LNCaP clone FGC (cell line): ENCODE measurements at regions not wholly inside any gene's neighbourhood (a gene's known extent, or its start where the extent isn't known, plus 50 kb on each side); places are given as distances from the start of the nearest gene placed in this dataset.

Experiments
- DNase-seq: peaks from one replicate; pipeline ENCODE4 v3.0.0-alpha.2; 2011; ENCODE audit warnings: low read depth
- H3K4me3 ChIP-seq: 2 replicates; pipeline ENCODE4 v1.5.1; 2011; ENCODE audit warnings: mild to moderate bottlenecking, low read depth, low read length, control low read depth
- TF ChIP-seq, protein P1 (sequence below): IDR thresholded peaks from 2 replicates; pipeline ENCODE4 v1.5.1; 2012; ENCODE audit warnings: mild to moderate bottlenecking; ENCODE audit not compliant: control insufficient read depth, insufficient read depth; ENCODE audit errors: extremely low read depth

DNA sequence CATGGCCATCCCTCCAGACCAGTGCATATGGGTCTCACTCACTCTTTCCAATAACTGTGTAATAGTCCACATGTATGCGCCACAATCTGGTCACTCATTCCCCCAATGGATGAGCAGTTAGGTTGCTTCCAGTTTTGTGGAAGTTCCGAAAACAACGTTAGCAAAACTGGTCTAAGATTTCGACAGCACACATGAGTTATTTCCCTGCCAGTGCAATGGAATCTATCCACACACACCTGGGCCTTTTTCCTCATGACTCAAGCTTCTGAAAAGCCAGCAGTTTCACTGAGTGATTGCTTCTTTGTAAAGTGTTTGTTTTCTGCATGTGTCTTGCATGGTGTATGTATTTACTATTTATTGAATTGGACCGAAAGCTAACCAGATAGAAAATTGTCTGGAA, 58.8 kb upstream of the FHIP2A start:
- TF ChIP-seq, protein P1, sequence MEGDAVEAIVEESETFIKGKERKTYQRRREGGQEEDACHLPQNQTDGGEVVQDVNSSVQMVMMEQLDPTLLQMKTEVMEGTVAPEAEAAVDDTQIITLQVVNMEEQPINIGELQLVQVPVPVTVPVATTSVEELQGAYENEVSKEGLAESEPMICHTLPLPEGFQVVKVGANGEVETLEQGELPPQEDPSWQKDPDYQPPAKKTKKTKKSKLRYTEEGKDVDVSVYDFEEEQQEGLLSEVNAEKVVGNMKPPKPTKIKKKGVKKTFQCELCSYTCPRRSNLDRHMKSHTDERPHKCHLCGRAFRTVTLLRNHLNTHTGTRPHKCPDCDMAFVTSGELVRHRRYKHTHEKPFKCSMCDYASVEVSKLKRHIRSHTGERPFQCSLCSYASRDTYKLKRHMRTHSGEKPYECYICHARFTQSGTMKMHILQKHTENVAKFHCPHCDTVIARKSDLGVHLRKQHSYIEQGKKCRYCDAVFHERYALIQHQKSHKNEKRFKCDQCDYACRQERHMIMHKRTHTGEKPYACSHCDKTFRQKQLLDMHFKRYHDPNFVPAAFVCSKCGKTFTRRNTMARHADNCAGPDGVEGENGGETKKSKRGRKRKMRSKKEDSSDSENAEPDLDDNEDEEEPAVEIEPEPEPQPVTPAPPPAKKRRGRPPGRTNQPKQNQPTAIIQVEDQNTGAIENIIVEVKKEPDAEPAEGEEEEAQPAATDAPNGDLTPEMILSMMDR = no peak
- DNase-seq = no peak
- no peak overlapping the region for H3K4me3 ChIP-seq

DNA sequence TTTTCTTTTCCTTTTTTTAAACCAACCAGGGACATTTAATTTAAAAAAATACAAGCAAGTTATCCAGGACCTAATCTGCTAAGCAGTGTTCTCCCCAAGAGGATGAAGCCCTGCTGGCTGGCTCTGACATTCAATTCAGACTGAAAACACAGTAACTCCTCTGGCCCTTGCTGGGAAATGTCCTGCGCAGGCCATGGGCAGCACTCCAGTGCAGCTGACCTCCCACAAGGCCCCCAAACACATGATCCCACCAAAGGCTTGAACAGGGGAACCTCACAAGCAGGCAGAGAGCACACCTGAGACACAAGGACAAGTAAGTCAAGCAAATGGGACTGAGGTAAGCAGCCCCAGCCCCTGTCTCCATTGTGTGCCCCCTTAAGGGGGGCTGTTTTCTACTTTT, 56.9 kb upstream of the FHIP2A start:
- DNase-seq = no peak
- H3K4me3 ChIP-seq = no peak overlapping the region
- TF ChIP-seq, protein P1 = no peak

DNA sequence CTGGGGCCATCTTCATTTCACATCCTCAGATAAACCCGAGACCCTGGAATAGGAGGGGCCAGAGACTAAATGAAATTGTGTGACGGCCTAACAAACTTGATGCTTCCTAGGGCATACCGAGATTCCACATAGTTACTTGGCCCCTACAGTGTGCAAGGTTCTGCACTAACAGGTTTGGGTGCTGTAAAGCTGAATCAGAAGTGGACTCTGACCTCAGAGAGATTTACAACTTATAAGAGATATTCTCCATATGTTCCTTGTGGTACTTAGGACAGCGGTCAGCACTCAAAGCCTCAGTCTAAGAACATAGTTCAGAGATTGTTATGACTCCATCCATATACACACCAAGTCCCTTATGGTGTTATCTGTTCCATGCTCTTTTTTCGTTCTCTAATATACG, 55.1 kb upstream of the FHIP2A start:
- DNase-seq = no peak
- no peak overlapping the region for H3K4me3 ChIP-seq
- TF ChIP-seq, protein P1 = no peak

DNA sequence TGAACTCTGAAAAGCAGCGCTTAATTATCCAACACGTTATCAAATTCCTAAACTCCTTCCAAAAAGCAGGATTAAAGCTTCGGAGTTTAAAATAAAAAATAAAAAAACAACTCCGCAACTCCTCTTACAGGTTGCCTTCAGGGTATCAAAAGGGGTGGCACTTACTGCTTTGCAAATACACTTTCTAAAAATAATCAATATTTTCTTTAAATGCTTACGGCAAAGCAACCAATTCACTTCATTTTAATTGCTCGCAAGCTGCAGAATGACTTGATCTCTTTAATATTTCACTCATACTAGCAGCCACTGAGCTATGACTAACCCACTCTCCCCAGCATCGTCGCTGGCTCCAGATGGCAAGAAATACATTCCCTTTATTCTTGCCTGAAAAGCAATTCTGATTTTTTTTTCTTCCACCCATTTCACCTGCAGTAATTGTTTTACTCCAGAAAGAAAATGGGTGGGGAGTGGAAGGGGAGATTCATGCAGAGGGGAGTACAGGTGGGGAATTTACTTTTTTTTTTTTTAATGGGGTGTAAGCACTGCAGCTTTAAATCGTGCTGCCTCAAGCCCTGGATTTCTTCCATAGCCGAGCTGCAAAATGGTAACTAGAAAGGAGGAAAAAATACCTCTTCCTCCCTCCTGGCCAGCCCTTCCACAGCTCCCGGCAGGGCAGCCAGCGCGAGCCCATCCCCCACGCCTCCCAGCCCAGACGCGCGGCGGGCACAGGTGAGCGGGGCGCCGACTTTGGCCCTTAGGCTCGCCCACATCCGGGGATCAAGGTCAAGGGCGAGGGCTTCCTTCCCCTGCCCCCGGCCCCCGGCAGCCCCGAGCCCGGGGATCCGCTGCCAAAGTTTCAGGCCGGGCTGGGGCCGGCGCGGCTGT, 54.2 kb upstream of the FHIP2A start:
- no peak for DNase-seq
- TF ChIP-seq, protein P1 = no peak
- peak overlapping the region; percentile 52 for H3K4me3 ChIP-seq

DNA sequence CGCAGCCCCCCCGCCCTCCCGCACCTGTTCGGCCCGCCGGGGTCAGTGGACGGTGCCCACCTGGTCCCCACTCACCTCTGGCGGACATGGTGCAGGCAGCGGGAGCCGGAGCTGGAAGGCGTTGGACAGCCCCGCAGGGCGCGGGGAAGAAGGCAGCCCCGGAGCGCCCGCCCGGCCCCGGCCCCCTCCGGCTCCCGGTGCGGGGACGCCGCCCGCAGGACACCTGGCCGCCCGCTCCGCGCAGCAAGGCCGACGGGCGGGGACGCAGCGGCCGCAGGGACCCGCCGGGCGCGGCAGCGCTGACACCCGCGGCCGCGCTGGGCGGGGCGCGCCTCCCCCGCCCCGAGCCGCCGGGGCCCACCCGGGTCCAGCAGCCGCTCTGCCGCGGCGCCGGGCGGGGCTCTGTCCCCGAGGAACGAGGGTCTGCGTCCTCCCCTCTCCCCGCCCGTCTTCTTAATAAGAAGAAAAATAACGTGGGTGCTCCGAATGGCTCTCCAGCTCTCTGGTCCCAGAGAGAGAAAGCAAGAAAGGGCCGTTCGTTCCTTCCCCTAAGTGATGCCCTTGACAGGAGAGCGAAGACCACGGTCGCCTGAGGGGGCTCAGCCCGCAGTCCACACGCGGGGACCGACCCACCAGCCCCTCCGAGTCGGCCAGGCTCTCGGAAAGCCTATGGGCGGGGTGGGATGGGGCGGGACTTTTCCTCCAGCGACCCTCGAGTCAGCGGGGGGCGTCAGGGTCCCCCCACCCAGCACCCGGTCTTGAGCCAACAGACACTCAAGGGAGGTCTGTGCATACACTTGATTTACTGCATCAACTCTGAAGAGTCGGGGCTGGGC, 53.4 kb upstream of the FHIP2A start:
- TF ChIP-seq, protein P1 = peak; percentile 20; the same call in 1 of the 2 replicates
- H3K4me3 ChIP-seq = peak overlapping the region; percentile 52
- DNase-seq = no peak

DNA sequence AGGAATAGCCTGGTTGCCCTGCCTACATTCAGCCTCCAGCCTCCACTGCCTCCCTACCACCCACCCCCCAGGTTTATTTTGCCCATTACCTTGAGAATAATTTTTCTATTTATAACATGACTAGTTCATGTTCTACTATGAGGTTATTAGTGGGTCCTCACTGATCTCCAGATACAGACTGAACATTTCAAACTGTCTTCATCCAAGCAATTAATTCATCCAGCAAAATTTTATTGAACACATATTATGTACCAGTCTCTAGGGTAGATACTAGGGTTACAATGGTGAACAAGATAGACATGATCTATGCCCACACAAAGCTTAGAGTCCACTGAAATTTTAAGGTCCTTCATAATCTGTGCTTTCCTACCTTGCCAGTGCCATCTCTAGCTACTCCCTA, 51.6 kb upstream of the FHIP2A start:
- TF ChIP-seq, protein P1 = no peak
- DNase-seq = no peak
- no peak overlapping the region for H3K4me3 ChIP-seq
